Endothelial cell of umbilical vein (primary cell): ENCODE measurements at regions not wholly inside any gene's neighbourhood (a gene's known extent, or its start where the extent isn't known, plus 50 kb on each side); places are given as distances from the start of the nearest gene placed in this dataset.

Experiments
- EZH2 ChIP-seq: IDR thresholded peaks from 2 replicates; pipeline ENCODE4 v1.6.1; 2012; ENCODE audit warnings: borderline replicate concordance, low read depth, mild to moderate bottlenecking, moderate library complexity, low read length, inconsistent platforms; ENCODE audit not compliant: severe bottlenecking
- FOS ChIP-seq: IDR thresholded peaks from 2 replicates; pipeline ENCODE4 v1.6.1; 2011; ENCODE audit warnings: mild to moderate bottlenecking, low read length, moderate library complexity, borderline replicate concordance; ENCODE audit not compliant: insufficient read depth
- POLR2A ChIP-seq: IDR thresholded peaks from 2 replicates; pipeline ENCODE4 v1.6.1; 2012; ENCODE audit warnings: low read depth, mild to moderate bottlenecking, control low read depth, low read length
- POLR2AphosphoS5 ChIP-seq: IDR thresholded peaks from 2 replicates; pipeline ENCODE4 v1.6.1; 2012; ENCODE audit warnings: low read depth, mild to moderate bottlenecking, control low read depth, low read length, moderate library complexity; ENCODE audit not compliant: insufficient read depth
- TF ChIP-seq, protein P1 (sequence below), 2 donors: IDR thresholded peaks; 1 replicate in 1 of 2; 2 replicates in 1 of 2; pipeline ENCODE4 v1.5.1; 2011; ENCODE audit warnings: low read length in 2 of 2, mild to moderate bottlenecking in 2 of 2, moderate library complexity in 2 of 2, control low read depth in 1 of 2, inconsistent platforms in 1 of 2, low read depth in 1 of 2; ENCODE audit not compliant: insufficient read depth in 1 of 2; ENCODE audit errors: extremely low read depth in 1 of 2
- TF ChIP-seq, protein P2 (sequence below): IDR thresholded peaks from 2 replicates; pipeline ENCODE4 v1.6.1; 2011; ENCODE audit not compliant: insufficient read depth, insufficient read length

GRCh38 chrX:117680286-117680685, 436.3 kb downstream of the KLHL13 start:
- TF ChIP-seq EZH2 (no peak), FOS (no peak), POLR2AphosphoS5 (no peak), POLR2A (no peak)
- TF ChIP-seq, protein P1, sequence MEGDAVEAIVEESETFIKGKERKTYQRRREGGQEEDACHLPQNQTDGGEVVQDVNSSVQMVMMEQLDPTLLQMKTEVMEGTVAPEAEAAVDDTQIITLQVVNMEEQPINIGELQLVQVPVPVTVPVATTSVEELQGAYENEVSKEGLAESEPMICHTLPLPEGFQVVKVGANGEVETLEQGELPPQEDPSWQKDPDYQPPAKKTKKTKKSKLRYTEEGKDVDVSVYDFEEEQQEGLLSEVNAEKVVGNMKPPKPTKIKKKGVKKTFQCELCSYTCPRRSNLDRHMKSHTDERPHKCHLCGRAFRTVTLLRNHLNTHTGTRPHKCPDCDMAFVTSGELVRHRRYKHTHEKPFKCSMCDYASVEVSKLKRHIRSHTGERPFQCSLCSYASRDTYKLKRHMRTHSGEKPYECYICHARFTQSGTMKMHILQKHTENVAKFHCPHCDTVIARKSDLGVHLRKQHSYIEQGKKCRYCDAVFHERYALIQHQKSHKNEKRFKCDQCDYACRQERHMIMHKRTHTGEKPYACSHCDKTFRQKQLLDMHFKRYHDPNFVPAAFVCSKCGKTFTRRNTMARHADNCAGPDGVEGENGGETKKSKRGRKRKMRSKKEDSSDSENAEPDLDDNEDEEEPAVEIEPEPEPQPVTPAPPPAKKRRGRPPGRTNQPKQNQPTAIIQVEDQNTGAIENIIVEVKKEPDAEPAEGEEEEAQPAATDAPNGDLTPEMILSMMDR (IDR thresholded peaks at IDR 0.05; ENCODE audit: extremely low read depth in 1 of 2, insufficient read depth in 1 of 2, low read depth in 1 of 2, low read length in 2 of 2) = no peak
- TF ChIP-seq, protein P2, sequence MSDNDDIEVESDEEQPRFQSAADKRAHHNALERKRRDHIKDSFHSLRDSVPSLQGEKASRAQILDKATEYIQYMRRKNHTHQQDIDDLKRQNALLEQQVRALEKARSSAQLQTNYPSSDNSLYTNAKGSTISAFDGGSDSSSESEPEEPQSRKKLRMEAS = no peak
